ENCODE measurements at regions not wholly inside any gene's neighbourhood (a gene's known extent, or its start where the extent isn't known, plus 50 kb on each side); places are given as distances from the start of the nearest gene placed in this dataset.

DNA sequence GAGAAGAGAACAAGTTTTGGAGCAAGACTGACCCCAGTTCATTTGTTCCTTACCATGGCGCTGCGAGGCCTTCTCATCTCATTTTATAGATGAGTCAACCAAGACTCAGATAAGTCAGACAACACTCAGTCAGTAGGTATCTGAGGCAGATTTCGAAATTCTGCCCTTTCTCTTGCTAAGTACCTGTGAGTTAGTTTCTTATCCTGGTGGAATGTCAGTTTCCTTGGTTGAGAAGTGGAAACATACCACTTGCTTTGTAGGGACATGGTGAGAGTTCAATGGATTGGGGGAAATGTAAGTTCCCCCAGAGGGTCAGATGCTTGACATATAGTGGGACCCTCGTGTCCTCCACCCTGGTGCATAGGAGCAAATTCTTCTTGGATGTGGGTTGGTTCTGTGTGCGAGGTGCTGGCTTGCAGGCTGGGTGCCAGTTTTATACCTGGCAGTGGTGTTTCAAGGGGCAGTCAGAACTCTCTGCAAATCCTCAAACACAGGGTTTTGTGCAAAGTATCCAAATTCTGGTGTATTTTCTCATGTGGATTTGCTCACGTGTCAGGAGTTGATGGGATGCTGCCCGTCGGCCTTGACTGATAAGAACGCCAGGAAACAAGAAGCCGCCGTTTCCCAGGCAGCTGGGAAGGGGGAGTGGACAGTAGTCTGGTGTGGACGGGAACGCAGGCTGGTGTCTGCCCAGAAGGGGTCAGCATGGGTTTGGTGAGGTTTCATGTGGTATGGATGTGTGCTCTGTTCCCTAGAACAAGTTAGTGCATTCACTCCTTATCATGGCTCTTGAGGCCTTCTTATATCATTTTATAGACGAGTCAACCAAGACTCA is 61.1 kb upstream of the CIBAR2 start:
- peak overlapping the region; percentile 85 for H3K4me3 Mint-ChIP-seq (ENCODE audit: unreplicated experiment)
- DNase-seq (ENCODE audit: low read depth) (peak; percentile 93), FAIRE-seq (peak; percentile 47)
- Histone ChIP-seq H3K27ac (ENCODE audit: low read depth, low read length) (peak overlapping the region; percentile 91), H3K36me3 (ENCODE audit: insufficient read depth, low read length) (no peaks in the 10 kb centered on the region), H3K79me2 (ENCODE audit: insufficient read depth, low read length) (peaks cover 75% of the 10 kb centered on the region), H3K4me2 (ENCODE audit: low read length) (peak overlapping the region; percentile 90), H3K27me3 (ENCODE audit: insufficient read depth, low read length) (no peaks in the 10 kb centered on the region), H4K20me1 (ENCODE audit: insufficient read depth, low read length) (peaks cover 41% of the 10 kb centered on the region), H3K4me3 (ENCODE audit: insufficient read depth, low read depth, low read length) (peak overlapping the region; percentile 63), H3K9ac (ENCODE audit: low read length) (peak overlapping the region; percentile 77), H2AFZ (ENCODE audit: low read depth, low read length) (no peak overlapping the region), H3K4me1 (ENCODE audit: insufficient read depth, low read length) (peaks cover 51% of the 10 kb centered on the region), H3K9me3 (ENCODE audit: insufficient read depth, low read depth, low read length) (no peaks in the 10 kb centered on the region)
- peak overlapping the region; percentile 91 for H3K27ac Mint-ChIP-seq (ENCODE audit: unreplicated experiment)
- peaks cover 36% of the 10 kb centered on the region for H3K4me1 Mint-ChIP-seq (ENCODE audit: low read depth, unreplicated experiment)
- peaks cover 2% of the 10 kb centered on the region for H3K27me3 Mint-ChIP-seq (ENCODE audit: low read depth, unreplicated experiment)
- H3K36me3 Mint-ChIP-seq (ENCODE audit: low read depth, unreplicated experiment) = peaks cover 18% of the 10 kb centered on the region
- TF ChIP-seq EZH2 (IDR thresholded peaks at IDR 0.05; ENCODE audit: insufficient read depth, low read length) = no peak
- TF ChIP-seq, protein P1, sequence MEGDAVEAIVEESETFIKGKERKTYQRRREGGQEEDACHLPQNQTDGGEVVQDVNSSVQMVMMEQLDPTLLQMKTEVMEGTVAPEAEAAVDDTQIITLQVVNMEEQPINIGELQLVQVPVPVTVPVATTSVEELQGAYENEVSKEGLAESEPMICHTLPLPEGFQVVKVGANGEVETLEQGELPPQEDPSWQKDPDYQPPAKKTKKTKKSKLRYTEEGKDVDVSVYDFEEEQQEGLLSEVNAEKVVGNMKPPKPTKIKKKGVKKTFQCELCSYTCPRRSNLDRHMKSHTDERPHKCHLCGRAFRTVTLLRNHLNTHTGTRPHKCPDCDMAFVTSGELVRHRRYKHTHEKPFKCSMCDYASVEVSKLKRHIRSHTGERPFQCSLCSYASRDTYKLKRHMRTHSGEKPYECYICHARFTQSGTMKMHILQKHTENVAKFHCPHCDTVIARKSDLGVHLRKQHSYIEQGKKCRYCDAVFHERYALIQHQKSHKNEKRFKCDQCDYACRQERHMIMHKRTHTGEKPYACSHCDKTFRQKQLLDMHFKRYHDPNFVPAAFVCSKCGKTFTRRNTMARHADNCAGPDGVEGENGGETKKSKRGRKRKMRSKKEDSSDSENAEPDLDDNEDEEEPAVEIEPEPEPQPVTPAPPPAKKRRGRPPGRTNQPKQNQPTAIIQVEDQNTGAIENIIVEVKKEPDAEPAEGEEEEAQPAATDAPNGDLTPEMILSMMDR (IDR thresholded peaks at IDR 0.05; ENCODE audit: insufficient read depth, low read depth, low read length) = no peak
- no peaks in the 10 kb centered on the region for H3K9me3 Mint-ChIP-seq (ENCODE audit: unreplicated experiment)

DNA sequence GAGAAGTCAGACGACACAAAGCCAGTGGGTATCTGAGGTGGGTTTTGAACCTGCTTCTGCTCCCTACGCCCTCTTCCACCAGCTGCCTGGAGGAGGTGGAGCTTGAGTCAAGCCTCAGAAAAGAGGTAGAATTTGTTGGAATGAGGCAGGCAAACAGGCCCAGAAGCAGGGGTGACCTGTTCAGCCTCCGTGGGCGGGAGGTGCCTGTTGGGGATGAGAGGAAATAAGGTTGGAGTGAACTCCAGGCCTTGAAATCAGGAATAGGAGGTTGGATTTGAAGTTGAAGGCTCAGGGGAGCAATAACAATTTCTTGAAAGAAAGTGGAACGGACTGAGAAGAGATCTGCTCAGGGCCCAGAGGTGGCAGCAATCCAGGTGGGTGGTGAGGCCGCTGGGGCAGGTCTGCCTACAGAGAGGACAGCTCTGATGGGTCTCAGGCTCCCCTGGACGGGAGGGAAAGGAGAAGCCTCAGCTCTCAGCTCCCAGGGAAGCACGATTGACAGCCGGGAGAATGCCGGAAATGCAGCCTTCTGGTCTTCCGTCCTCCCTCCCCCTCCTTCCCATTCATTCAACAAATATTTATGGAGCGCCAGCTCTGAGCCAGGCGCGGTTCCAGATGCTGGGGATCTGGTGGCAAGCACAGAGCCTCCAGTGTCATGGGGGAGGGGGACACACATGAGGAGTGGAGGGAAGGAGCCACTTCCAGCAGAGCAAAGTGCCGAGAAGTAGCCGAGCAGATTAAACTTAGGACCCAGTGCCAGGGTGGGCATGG is 61.9 kb upstream of the CIBAR2 start:
- peak overlapping the region; percentile 90 for H3K4me2 ChIP-seq (ENCODE audit: low read length)
- H3K36me3 ChIP-seq (ENCODE audit: insufficient read depth, low read length) = no peaks in the 10 kb centered on the region
- no peaks in the 10 kb centered on the region for H3K9me3 ChIP-seq (ENCODE audit: insufficient read depth, low read depth, low read length)
- peak overlapping the region; percentile 91 for H3K27ac ChIP-seq (ENCODE audit: low read depth, low read length)
- peak overlapping the region; percentile 43 for H2AFZ ChIP-seq (ENCODE audit: low read depth, low read length)
- peak; percentile 62 for FAIRE-seq
- H3K4me3 ChIP-seq (ENCODE audit: insufficient read depth, low read depth, low read length) = peak overlapping the region; percentile 36
- no peaks in the 10 kb centered on the region for H3K9me3 Mint-ChIP-seq (ENCODE audit: unreplicated experiment)
- H3K27me3 ChIP-seq (ENCODE audit: insufficient read depth, low read length) = no peaks in the 10 kb centered on the region
- peak; percentile 82 for DNase-seq (ENCODE audit: low read depth)
- peak overlapping the region; percentile 85 for H3K4me3 Mint-ChIP-seq (ENCODE audit: unreplicated experiment)
- peaks cover 6% of the 10 kb centered on the region for H3K27me3 Mint-ChIP-seq (ENCODE audit: low read depth, unreplicated experiment)
- peaks cover 36% of the 10 kb centered on the region for H3K4me1 Mint-ChIP-seq (ENCODE audit: low read depth, unreplicated experiment)
- TF ChIP-seq EZH2 (IDR thresholded peaks at IDR 0.05; ENCODE audit: insufficient read depth, low read length) = no peak
- TF ChIP-seq, protein P1 (IDR thresholded peaks at IDR 0.05; ENCODE audit: insufficient read depth, low read depth, low read length) = no peak
- H3K4me1 ChIP-seq (ENCODE audit: insufficient read depth, low read length) = peaks cover 48% of the 10 kb centered on the region
- H3K36me3 Mint-ChIP-seq (ENCODE audit: low read depth, unreplicated experiment) = peaks cover 18% of the 10 kb centered on the region
- peaks cover 81% of the 10 kb centered on the region for H3K79me2 ChIP-seq (ENCODE audit: insufficient read depth, low read length)
- peaks cover 47% of the 10 kb centered on the region for H4K20me1 ChIP-seq (ENCODE audit: insufficient read depth, low read length)
- peak overlapping the region; percentile 91 for H3K27ac Mint-ChIP-seq (ENCODE audit: unreplicated experiment)
- H3K9ac ChIP-seq (ENCODE audit: low read length) = peak overlapping the region; percentile 77
